ENCODE measurements at regions not wholly inside any gene's neighbourhood (a gene's known extent, or its start where the extent isn't known, plus 50 kb on each side); places are given as distances from the start of the nearest gene placed in this dataset.

- no peak overlapping the region for H3K27ac ChIP-seq (ENCODE audit: low read depth, low read length, severe bottlenecking)
- H3K36me3 ChIP-seq (ENCODE audit: control insufficient read depth, insufficient read depth, low read length), result no peaks in the 10 kb centered on the region
- H3K4me1 ChIP-seq (ENCODE audit: control insufficient read depth, insufficient read depth, low read length, poor library complexity, severe bottlenecking), result no peaks in the 10 kb centered on the region
- WGBS, 2 experiments (ENCODE audit: insufficient coverage in 2 of 2), result 60 to 82% methylated on average over 2 of the region's 4 CpGs
- no peaks in the 10 kb centered on the region for H3K9me3 ChIP-seq (ENCODE audit: control insufficient read depth, low read length)
- H3K4me3 ChIP-seq (ENCODE audit: extremely low read depth, insufficient read depth, low read length, poor library complexity, severe bottlenecking), result no peak overlapping the region
Observed at GRCh38 chr18:55166260-55166598, 207.0 kb upstream of the CCDC68 start.

DNA sequence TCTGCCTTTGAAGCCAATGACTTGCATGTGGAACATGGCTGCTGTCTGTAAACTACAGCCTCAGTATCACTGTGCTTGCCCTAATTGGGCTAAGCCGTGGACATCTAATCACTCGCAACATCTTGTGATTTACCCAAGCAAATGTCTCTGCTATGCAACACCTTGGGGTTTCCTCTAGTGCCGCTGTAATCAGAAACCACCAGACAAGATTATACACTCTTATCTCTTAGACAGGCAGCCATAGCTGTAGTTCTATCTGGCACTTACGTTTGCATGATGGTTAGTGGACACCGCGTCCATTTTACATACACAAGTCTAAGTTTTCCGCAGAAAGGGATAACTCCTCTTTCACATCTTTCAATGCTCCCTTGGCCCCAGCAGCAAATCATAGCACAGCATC lies 204.3 kb upstream of the CCDC68 start:
- no peaks in the 10 kb centered on the region for H3K4me1 ChIP-seq (ENCODE audit: control insufficient read depth, insufficient read depth, low read length, poor library complexity, severe bottlenecking)
- H3K36me3 ChIP-seq (ENCODE audit: control insufficient read depth, insufficient read depth, low read length), result no peaks in the 10 kb centered on the region
- no peaks in the 10 kb centered on the region for H3K9me3 ChIP-seq (ENCODE audit: control insufficient read depth, low read length)
- no peak overlapping the region for H3K27ac ChIP-seq (ENCODE audit: low read depth, low read length, severe bottlenecking)
- no peak overlapping the region for H3K4me3 ChIP-seq (ENCODE audit: extremely low read depth, insufficient read depth, low read length, poor library complexity, severe bottlenecking)
- WGBS, 2 experiments (ENCODE audit: insufficient coverage in 2 of 2), result 94% methylated on average over 3 to 7 of the region's 7 CpGs

DNA sequence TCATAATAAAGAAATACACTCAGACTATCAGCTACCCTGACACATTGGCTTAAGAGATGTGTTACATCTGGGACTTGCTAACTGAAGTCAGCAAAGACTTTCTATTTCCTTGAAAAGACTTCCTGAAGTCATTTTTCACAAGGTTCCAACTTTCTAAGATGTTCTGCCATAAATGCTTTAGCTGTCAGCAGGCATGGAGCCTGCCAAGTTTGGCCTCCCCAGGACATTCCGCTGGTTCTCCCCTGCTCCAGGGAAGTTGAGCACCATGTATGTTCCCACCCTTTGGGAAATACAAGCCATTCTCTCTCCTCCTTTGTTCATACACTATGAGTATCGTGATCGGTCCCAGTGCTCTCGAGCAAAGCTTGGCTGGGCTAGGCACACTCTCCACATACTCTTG lies 202.7 kb upstream of the CCDC68 start:
- Histone ChIP-seq H3K27ac (ENCODE audit: low read depth, low read length, severe bottlenecking) (no peak overlapping the region), H3K4me3 (ENCODE audit: extremely low read depth, insufficient read depth, low read length, poor library complexity, severe bottlenecking) (no peak overlapping the region), H3K36me3 (ENCODE audit: control insufficient read depth, insufficient read depth, low read length) (no peaks in the 10 kb centered on the region), H3K4me1 (ENCODE audit: control insufficient read depth, insufficient read depth, low read length, poor library complexity, severe bottlenecking) (no peaks in the 10 kb centered on the region), H3K9me3 (ENCODE audit: control insufficient read depth, low read length) (no peaks in the 10 kb centered on the region)
- 100% methylated on average over 4 of the region's 4 CpGs for WGBS, 2 experiments (ENCODE audit: insufficient coverage in 2 of 2)

DNA sequence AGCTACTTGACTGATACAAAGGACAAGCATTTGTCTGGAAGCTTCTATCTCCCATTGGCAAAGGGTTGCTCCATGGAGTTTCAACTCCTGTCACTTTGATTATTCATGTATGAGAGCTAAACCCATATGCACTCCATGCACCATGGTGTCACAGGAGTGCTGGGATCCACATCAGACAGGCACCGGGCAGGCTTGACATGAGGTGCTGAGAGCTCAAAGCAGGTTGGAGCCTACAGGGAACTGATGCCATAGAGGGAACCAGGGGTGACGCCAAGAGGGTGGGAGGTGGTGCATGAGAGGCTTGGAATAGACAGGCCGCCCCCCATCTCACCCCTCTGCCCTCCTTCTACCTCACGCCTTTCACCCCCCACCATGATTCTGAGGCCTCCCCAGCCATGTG lies 199.8 kb upstream of the CCDC68 start:
- 89 to 100% methylated on average over 1 of the region's 4 CpGs for WGBS, 2 experiments (ENCODE audit: insufficient coverage in 2 of 2)
- no peak overlapping the region for H3K4me3 ChIP-seq (ENCODE audit: extremely low read depth, insufficient read depth, low read length, poor library complexity, severe bottlenecking)
- no peaks in the 10 kb centered on the region for H3K9me3 ChIP-seq (ENCODE audit: control insufficient read depth, low read length)
- no peaks in the 10 kb centered on the region for H3K36me3 ChIP-seq (ENCODE audit: control insufficient read depth, insufficient read depth, low read length)
- H3K27ac ChIP-seq (ENCODE audit: low read depth, low read length, severe bottlenecking), result no peak overlapping the region
- no peaks in the 10 kb centered on the region for H3K4me1 ChIP-seq (ENCODE audit: control insufficient read depth, insufficient read depth, low read length, poor library complexity, severe bottlenecking)

DNA sequence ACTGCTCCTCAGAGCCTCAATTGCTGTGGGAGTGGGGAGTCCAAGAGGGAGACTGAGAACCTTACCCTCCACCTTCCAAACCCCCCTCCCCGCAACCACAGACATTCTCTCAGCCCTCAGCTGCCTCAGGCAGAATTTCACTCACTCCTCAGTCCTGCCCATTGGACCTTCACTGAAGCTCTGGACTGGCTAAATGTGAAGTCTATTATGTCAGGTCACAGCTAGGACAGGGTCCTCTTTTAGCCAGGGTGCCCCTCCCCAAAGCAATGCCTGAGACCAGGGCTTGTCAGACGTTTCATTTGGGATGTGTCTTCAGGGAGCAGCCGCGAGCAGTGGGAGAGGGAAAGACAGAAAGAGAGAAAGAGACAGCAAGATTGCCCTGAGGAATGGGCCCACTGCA lies 199.3 kb upstream of the CCDC68 start:
- no peaks in the 10 kb centered on the region for H3K9me3 ChIP-seq (ENCODE audit: control insufficient read depth, low read length)
- H3K4me3 ChIP-seq (ENCODE audit: extremely low read depth, insufficient read depth, low read length, poor library complexity, severe bottlenecking), result no peak overlapping the region
- H3K4me1 ChIP-seq (ENCODE audit: control insufficient read depth, insufficient read depth, low read length, poor library complexity, severe bottlenecking), result no peaks in the 10 kb centered on the region
- no peaks in the 10 kb centered on the region for H3K36me3 ChIP-seq (ENCODE audit: control insufficient read depth, insufficient read depth, low read length)
- H3K27ac ChIP-seq (ENCODE audit: low read depth, low read length, severe bottlenecking), result no peak overlapping the region
- 78% methylated on average over 3 of the region's 4 CpGs; no CpG with 5 or more reads in 1 of the 2 experiments for WGBS, 2 experiments (ENCODE audit: insufficient coverage in 2 of 2)

GRCh38 chr18:55153346-55153745 lies 194.1 kb upstream of the CCDC68 start:
- H3K36me3 ChIP-seq (ENCODE audit: control insufficient read depth, insufficient read depth, low read length), result no peaks in the 10 kb centered on the region
- no peak overlapping the region for H3K27ac ChIP-seq (ENCODE audit: low read depth, low read length, severe bottlenecking)
- 100% methylated on average over 1 of the region's 2 CpGs; no CpG with 5 or more reads in 1 of the 2 experiments for whole genome bisulfite sequencing, 2 experiments (ENCODE audit: insufficient coverage in 2 of 2)
- H3K9me3 ChIP-seq (ENCODE audit: control insufficient read depth, low read length), result no peaks in the 10 kb centered on the region
- no peak overlapping the region for H3K4me3 ChIP-seq (ENCODE audit: extremely low read depth, insufficient read depth, low read length, poor library complexity, severe bottlenecking)
- H3K4me1 ChIP-seq (ENCODE audit: control insufficient read depth, insufficient read depth, low read length, poor library complexity, severe bottlenecking), result no peaks in the 10 kb centered on the region

GRCh38 chr18:55152801-55153200 lies 193.5 kb upstream of the CCDC68 start:
- Histone ChIP-seq H3K4me1 (ENCODE audit: control insufficient read depth, insufficient read depth, low read length, poor library complexity, severe bottlenecking) (no peaks in the 10 kb centered on the region), H3K27ac (ENCODE audit: low read depth, low read length, severe bottlenecking) (no peak overlapping the region), H3K9me3 (ENCODE audit: control insufficient read depth, low read length) (no peaks in the 10 kb centered on the region), H3K4me3 (ENCODE audit: extremely low read depth, insufficient read depth, low read length, poor library complexity, severe bottlenecking) (no peak overlapping the region), H3K36me3 (ENCODE audit: control insufficient read depth, insufficient read depth, low read length) (no peaks in the 10 kb centered on the region)
- WGBS, 2 experiments (ENCODE audit: insufficient coverage in 2 of 2), result no CpG with 5 or more reads among the region's 1 CpG

DNA sequence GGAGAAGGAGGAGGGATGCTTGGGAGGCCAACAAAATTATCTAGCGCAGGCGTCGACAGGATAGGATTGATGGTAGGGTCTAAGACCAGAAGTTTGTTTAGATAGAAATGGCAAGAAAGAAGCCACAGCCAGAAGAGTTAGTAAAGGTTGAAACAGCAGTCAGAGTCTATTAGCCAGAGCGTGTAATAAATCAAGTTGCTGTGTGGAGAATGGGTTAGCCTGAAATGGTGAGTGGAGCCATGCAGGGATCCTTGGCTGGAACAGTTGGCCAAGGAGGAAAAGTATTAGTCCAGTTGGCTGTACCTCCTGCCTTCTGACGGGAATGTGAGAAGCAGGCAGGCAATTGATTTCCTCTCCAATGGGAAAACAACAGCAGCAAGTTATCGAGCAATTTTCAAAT lies 190.7 kb upstream of the CCDC68 start:
- H3K36me3 ChIP-seq (ENCODE audit: control insufficient read depth, insufficient read depth, low read length), result no peaks in the 10 kb centered on the region
- 94 to 96% methylated on average over 6 of the region's 6 CpGs for WGBS, 2 experiments (ENCODE audit: insufficient coverage in 2 of 2)
- no peaks in the 10 kb centered on the region for H3K9me3 ChIP-seq (ENCODE audit: control insufficient read depth, low read length)
- H3K27ac ChIP-seq (ENCODE audit: low read depth, low read length, severe bottlenecking), result no peak overlapping the region
- no peaks in the 10 kb centered on the region for H3K4me1 ChIP-seq (ENCODE audit: control insufficient read depth, insufficient read depth, low read length, poor library complexity, severe bottlenecking)
- no peak overlapping the region for H3K4me3 ChIP-seq (ENCODE audit: extremely low read depth, insufficient read depth, low read length, poor library complexity, severe bottlenecking)

DNA sequence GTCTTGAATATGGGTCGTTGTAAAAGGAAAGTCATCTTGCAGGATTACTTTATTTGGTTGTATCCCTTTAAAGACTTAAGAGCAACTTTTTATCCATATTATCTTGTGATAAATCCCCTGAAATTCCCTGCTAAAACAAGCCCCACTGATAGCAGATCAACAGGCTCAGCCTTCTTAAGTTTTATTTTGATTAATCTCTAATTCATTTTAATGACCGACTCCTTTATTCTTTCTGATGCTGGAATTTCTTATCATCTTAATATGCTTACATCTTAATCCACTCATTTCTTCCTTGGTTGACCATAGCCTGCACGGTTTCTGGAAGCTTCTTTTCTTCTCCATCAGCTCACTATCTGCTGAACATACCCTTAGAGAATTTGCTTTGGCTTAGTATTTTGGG lies 188.5 kb upstream of the CCDC68 start:
- Histone ChIP-seq H3K9me3 (ENCODE audit: control insufficient read depth, low read length) (no peaks in the 10 kb centered on the region), H3K27ac (ENCODE audit: low read depth, low read length, severe bottlenecking) (no peak overlapping the region), H3K36me3 (ENCODE audit: control insufficient read depth, insufficient read depth, low read length) (no peaks in the 10 kb centered on the region), H3K4me1 (ENCODE audit: control insufficient read depth, insufficient read depth, low read length, poor library complexity, severe bottlenecking) (no peaks in the 10 kb centered on the region), H3K4me3 (ENCODE audit: extremely low read depth, insufficient read depth, low read length, poor library complexity, severe bottlenecking) (no peak overlapping the region)
- 92 to 100% methylated on average over 1 to 2 of the region's 3 CpGs for WGBS, 2 experiments (ENCODE audit: insufficient coverage in 2 of 2)

- Histone ChIP-seq H3K9me3 (ENCODE audit: control insufficient read depth, low read length) (no peaks in the 10 kb centered on the region), H3K4me1 (ENCODE audit: control insufficient read depth, insufficient read depth, low read length, poor library complexity, severe bottlenecking) (no peaks in the 10 kb centered on the region), H3K36me3 (ENCODE audit: control insufficient read depth, insufficient read depth, low read length) (no peaks in the 10 kb centered on the region), H3K27ac (ENCODE audit: low read depth, low read length, severe bottlenecking) (no peak overlapping the region), H3K4me3 (ENCODE audit: extremely low read depth, insufficient read depth, low read length, poor library complexity, severe bottlenecking) (no peak overlapping the region)
- WGBS, 2 experiments (ENCODE audit: insufficient coverage in 2 of 2), result no CpG with 5 or more reads among the region's 2 CpGs
Observed at GRCh38 chr18:55144193-55144930, 185.1 kb upstream of the CCDC68 start.

- H3K9me3 ChIP-seq (ENCODE audit: control insufficient read depth, low read length), result no peaks in the 10 kb centered on the region
- 91 to 92% methylated on average over 4 of the region's 6 CpGs for WGBS, 2 experiments (ENCODE audit: insufficient coverage in 2 of 2)
Observed at GRCh38 chr18:55142410-55142809, 183.1 kb upstream of the CCDC68 start.

More at GRCh38 chr18:55142410-55142809, 183.1 kb upstream of the CCDC68 start:
- Histone ChIP-seq H3K27ac (ENCODE audit: low read depth, low read length, severe bottlenecking) (no peak overlapping the region), H3K36me3 (ENCODE audit: control insufficient read depth, insufficient read depth, low read length) (no peaks in the 10 kb centered on the region), H3K4me1 (ENCODE audit: control insufficient read depth, insufficient read depth, low read length, poor library complexity, severe bottlenecking) (peaks cover 2% of the 10 kb centered on the region), H3K4me3 (ENCODE audit: extremely low read depth, insufficient read depth, low read length, poor library complexity, severe bottlenecking) (no peak overlapping the region)

Data from mesodermal cell (in vitro differentiated cells).